Loucy (cell line): ENCODE measurements at regions not wholly inside any gene's neighbourhood (a gene's known extent, or its start where the extent isn't known, plus 50 kb on each side); places are given as distances from the start of the nearest gene placed in this dataset.

Experiments
- H2AFZ ChIP-seq: fragments of 200-600 bp; sonication (generic); 2 replicates; pipeline ENCODE4 v1.6.0; 2016; ENCODE audit warnings: antibody characterized with exemption, mild to moderate bottlenecking, low read length, moderate library complexity
- H3F3A ChIP-seq: fragments of 200-600 bp; 2 replicates; pipeline ENCODE4 v1.6.0; 2016; ENCODE audit warnings: antibody characterized with exemption, low read depth, mild to moderate bottlenecking
- H3K27me3 ChIP-seq: fragments of 200-600 bp; sonication (generic); 2 replicates; pipeline ENCODE4 v1.6.1; 2014; ENCODE audit warnings: low read length, mild to moderate bottlenecking; ENCODE audit not compliant: insufficient read depth, poor library complexity, severe bottlenecking
- H3K36me3 ChIP-seq: fragments of 200-600 bp; sonication (generic); 2 replicates; pipeline ENCODE4 v1.6.1; 2016; ENCODE audit warnings: low read length; ENCODE audit not compliant: insufficient read depth
- H3K4me1 ChIP-seq: fragments of 200-600 bp; sonication (generic); 2 replicates; pipeline ENCODE4 v1.5.1; 2014; ENCODE audit warnings: low read length, mild to moderate bottlenecking; ENCODE audit not compliant: insufficient read depth, poor library complexity, severe bottlenecking
- H3K4me2 ChIP-seq: fragments of 200-600 bp; sonication (generic); 2 replicates; pipeline ENCODE4 v1.6.0; 2014; ENCODE audit warnings: antibody characterized with exemption, low read length, low read depth, mild to moderate bottlenecking; ENCODE audit not compliant: poor library complexity, severe bottlenecking
- H3K4me3 ChIP-seq: fragments of 200-600 bp; sonication (generic); 2 replicates; pipeline ENCODE4 v1.5.1; 2014; ENCODE audit warnings: low read length, mild to moderate bottlenecking, mixed read lengths; ENCODE audit not compliant: poor library complexity, severe bottlenecking
- H3K79me2 ChIP-seq: fragments of 200-600 bp; sonication (generic); 2 replicates; pipeline ENCODE4 v1.6.1; 2014; ENCODE audit warnings: low read length; ENCODE audit not compliant: insufficient read depth
- H3K9ac ChIP-seq: fragments of 200-600 bp; sonication (generic); 2 replicates; pipeline ENCODE4 v1.6.0; 2014; ENCODE audit warnings: mild to moderate bottlenecking, low read depth, low read length, moderate library complexity; ENCODE audit not compliant: poor library complexity, severe bottlenecking
- H3K9me2 ChIP-seq: fragments of 200-600 bp; sonication (generic); replicated peaks from 2 replicates; pipeline ENCODE4 v1.6.1; 2016; ENCODE audit warnings: low read depth, low read length, mixed read lengths
- H3K9me3 ChIP-seq: fragments of 200-600 bp; sonication (generic); 2 replicates; pipeline ENCODE4 v1.6.1; 2014; ENCODE audit warnings: mild to moderate bottlenecking, antibody characterized with exemption, low read length, low read depth; ENCODE audit not compliant: insufficient read depth
- H4K20me1 ChIP-seq: fragments of 200-600 bp; sonication (generic); 2 replicates; pipeline ENCODE4 v1.6.0; 2014; ENCODE audit warnings: antibody characterized with exemption, low read length, mild to moderate bottlenecking; ENCODE audit not compliant: insufficient read depth, poor library complexity, severe bottlenecking
- CTCF ChIP-seq: fragments of 200-600 bp; sonication (generic); conservative IDR thresholded peaks from 2 replicates; pipeline ENCODE4 v1.5.1; 2014; ENCODE audit warnings: mild to moderate bottlenecking, antibody characterized with exemption, low read length
- EZH2phosphoT487 ChIP-seq: fragments of 200-600 bp; IDR thresholded peaks from 2 replicates; pipeline ENCODE4 v1.6.1; 2018; ENCODE audit warnings: antibody characterized with exemption, mild to moderate bottlenecking, moderate library complexity, borderline replicate concordance

GRCh38 chr6:147905711-147906110 is 397.2 kb downstream of the SAMD5 start:
- no peak overlapping the region for H3K9ac ChIP-seq
- no peaks in the 10 kb centered on the region for H4K20me1 ChIP-seq
- peak overlapping the region; percentile 42 for H3K4me2 ChIP-seq
- H3K4me3 ChIP-seq = no peak overlapping the region
- no peaks in the 10 kb centered on the region for H3K9me2 ChIP-seq
- H3K9me3 ChIP-seq = no peaks in the 10 kb centered on the region
- no peaks in the 10 kb centered on the region for H3K79me2 ChIP-seq
- no peak overlapping the region for H2AFZ ChIP-seq
- peaks cover 19% of the 10 kb centered on the region for H3K4me1 ChIP-seq
- H3F3A ChIP-seq = no peaks in the 10 kb centered on the region
- TF ChIP-seq CTCF (no peak), EZH2phosphoT487 (no peak)
- H3K27me3 ChIP-seq = no peaks in the 10 kb centered on the region
- no peaks in the 10 kb centered on the region for H3K36me3 ChIP-seq

DNA sequence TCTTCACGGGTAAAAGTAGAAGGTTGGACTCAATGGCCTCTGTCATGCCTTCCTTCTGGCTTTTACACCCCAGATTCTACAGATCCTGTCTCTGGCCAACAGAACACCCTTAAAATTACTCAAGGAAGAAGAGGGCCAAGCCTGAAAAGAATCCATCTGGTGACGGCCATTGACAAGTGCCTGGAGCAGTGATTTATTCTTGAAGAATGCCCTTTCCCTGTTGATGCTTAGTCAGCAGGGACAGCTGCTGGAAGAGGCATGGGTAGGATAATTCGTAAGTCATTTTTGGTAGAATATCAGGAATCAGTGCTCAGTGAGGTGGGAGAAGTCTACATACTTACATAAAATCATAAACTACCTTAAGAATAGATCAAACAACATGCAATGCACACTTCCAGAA is 397.9 kb downstream of the SAMD5 start:
- no peaks in the 10 kb centered on the region for H3K27me3 ChIP-seq
- H3K4me1 ChIP-seq = peaks cover 19% of the 10 kb centered on the region
- H3K9me3 ChIP-seq = no peaks in the 10 kb centered on the region
- peak overlapping the region; percentile 42 for H3K4me2 ChIP-seq
- H3F3A ChIP-seq = no peaks in the 10 kb centered on the region
- no peaks in the 10 kb centered on the region for H3K9me2 ChIP-seq
- H3K79me2 ChIP-seq = no peaks in the 10 kb centered on the region
- H4K20me1 ChIP-seq = no peaks in the 10 kb centered on the region
- no peak overlapping the region for H2AFZ ChIP-seq
- no peak overlapping the region for H3K4me3 ChIP-seq
- no peak overlapping the region for H3K9ac ChIP-seq
- no peaks in the 10 kb centered on the region for H3K36me3 ChIP-seq
- no peak for TF ChIP-seq CTCF

GRCh38 chr6:147909640-147910039 is 401.1 kb downstream of the SAMD5 start:
- Histone ChIP-seq H3K4me1 (peaks cover 19% of the 10 kb centered on the region), H3K36me3 (no peaks in the 10 kb centered on the region), H3K27me3 (no peaks in the 10 kb centered on the region), H3K9me3 (no peaks in the 10 kb centered on the region), H3K9me2 (no peaks in the 10 kb centered on the region), H3K4me2 (no peak overlapping the region), H3K79me2 (no peaks in the 10 kb centered on the region), H3K9ac (no peak overlapping the region), H3K4me3 (no peak overlapping the region), H3F3A (no peaks in the 10 kb centered on the region), H4K20me1 (no peaks in the 10 kb centered on the region), H2AFZ (peak overlapping the region; percentile 8; the same call in 1 of the 2 replicates)
- no peak for TF ChIP-seq EZH2phosphoT487
- no peak for TF ChIP-seq CTCF
